ENCODE measurements at regions not wholly inside any gene's neighbourhood (a gene's known extent, or its start where the extent isn't known, plus 50 kb on each side); places are given as distances from the start of the nearest gene placed in this dataset.

DNA sequence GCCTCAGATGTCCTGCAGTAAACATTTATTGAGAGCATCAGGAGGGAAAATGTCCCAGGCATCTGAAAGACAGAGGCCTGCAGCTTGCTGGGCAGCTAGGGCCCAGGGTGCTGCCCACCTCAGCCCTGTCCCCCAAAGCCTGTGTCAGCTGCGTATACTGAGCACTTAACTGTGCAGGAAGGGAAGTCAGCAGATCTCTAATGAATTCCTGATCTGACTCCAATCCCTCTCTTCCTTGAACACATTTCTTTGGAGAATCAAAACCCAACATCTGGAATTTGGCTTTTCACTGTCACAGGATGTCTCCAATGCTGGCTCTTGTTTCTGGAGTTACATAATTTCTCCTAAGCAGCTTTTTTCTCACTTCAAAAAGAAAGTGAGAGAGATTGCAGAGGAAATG is 364.7 kb upstream of the NFE2L3 start:
- TF ChIP-seq ZNF274 (IDR thresholded peaks at IDR 0.05; ENCODE audit: low read depth, low read length): no peak
- TF ChIP-seq YY1 (IDR thresholded peaks at IDR 0.05; ENCODE audit: insufficient read depth, insufficient read length): no peak
- no peak for TF ChIP-seq SUZ12 (IDR thresholded peaks at IDR 0.05; ENCODE audit: extremely low read depth, insufficient read depth, insufficient read length)

All from NT2/D1 (cell line).